GM19328 (cell line): ENCODE measurements at regions not wholly inside any gene's neighbourhood (a gene's known extent, or its start where the extent isn't known, plus 50 kb on each side); places are given as distances from the start of the nearest gene placed in this dataset.

ENCODE experiments used
- ATAC-seq: cut with Tn5 transposase; IDR thresholded peaks from one replicate; pipeline ENCODE4 v1.9.1; 2021; ENCODE audit warnings: mild to moderate bottlenecking, moderate library complexity; ENCODE audit not compliant: unreplicated experiment

DNA sequence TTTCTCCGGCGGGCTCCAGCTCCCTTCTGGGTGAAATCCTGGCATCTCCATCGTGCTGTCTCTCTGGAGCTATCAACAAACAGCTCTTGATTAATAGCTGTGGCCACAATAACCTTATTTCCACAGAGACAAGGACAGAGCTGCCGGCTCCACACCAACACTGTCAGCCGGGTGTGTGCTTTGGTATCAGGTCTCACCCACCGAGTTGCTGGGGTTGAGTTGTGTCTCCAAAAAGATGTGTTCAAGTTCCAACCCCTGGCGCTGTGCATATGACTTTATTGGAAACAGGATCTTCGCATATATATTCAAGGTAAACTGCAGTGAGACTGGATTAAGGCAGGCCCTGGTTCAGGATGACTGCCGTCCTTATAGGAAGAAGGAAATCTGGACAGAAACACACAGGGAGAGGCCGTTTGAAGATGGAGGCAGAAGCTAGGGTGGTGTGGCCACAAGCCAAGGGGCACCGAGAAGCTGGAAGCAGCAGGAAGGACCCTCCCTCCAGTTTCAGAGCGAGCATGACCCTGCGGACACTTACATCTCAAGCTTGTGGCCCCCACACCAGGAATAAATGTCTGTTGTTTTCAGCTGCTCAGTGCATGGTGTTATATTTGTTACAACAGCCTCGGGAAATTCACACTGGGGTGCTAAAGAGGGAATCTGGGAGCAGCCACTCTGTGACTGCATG is 88.4 kb upstream of the TMPRSS2 start:
- ATAC-seq = no peak

DNA sequence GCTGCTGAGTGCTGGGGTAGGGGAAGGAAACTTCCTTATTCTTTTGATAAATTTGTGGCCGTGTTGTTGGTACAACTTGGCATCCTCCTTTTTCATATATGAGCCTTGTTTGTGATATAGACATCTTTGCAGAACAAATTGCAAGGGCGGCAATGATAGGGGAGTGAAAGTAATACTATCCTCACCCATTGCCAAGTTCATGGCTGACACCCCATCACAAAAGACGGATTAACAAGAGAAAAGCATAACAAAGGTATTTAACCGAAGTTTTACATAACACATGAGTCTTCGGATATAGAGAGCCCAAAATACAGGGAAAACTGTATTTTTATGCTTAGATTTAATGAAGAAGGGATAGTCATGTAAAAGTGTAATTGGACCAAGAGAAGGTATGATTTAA is 86.3 kb upstream of the TMPRSS2 start:
- ATAC-seq = no peak

DNA sequence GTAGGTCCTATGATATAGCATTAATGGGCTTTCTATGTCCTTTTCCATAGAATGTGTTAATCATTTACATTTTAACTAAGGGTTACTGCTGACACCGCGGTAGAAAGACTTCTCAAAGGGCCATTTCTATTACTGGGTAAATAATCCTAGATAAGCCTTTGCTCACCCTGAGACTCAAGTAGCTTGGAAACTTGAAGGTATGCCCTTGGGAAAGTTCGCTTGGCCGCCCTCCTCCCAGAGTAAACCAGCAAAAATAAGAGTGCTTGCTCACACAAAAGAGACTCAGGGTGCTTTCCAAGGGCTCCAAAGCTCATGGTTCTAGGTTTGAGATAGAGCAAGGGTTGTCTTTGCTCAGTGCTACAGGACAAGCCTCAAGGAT is 85.8 kb upstream of the TMPRSS2 start:
- ATAC-seq = no peak

DNA sequence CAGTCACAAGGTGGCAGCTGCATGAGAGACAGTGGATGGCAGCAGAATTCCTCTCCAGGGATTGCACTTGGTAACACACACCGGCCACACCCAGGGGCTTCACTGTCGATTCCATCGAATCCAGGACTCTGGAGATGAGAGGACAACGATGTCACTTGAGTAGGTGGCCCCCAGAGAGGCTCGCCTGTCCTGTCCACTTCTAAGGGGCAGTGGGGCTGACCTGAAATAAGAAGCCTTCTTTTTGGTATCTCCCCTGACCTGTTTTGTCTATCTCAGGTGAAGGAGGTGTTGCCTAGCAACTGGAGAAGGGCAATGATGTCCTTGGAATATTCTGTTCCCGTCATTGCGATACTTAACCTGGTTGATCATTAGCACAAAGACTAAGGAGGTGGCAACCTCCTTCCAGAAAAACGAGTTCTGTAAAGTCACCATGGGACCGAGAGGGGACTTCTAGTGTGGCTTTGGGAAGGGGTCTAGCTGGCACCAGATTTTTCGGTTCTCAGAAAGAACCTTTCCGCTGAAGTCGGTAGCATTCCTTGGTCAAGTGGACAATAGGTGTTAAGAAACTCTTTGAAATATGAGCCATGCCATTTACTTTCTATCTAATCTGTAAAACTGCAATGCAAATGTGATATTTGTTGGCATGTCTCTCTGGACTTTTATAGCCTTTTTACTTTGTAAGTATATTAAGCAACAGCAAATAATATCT is 85.2 kb upstream of the TMPRSS2 start:
- no peak for ATAC-seq

DNA sequence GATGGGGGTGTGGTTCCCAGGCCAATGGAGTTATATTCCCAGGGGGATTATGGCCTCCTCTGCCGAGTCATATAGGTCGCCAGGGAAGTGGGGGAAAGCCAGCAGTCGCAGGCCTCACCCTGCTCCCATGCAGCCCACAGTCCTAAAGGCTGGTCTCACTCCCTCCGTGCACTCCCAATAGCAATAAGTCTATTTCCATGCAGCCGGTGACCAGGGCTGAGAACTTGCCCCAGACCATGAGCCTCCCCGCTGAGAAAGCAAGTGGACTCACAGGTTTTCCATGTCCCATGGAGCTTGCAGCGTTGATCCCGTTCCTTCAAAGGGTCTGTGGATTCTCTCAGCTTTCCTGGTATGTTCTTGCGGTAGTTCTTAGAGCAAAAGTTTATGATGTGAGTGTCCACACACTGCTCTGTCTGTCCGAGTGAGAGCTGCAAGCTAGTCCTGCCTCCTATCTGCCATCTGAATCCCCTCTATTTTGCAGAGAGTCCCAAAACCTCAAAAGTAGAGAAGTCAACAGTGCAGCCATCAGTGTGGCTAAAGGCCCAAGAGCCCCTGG is 81.7 kb upstream of the TMPRSS2 start:
- ATAC-seq = no peak

DNA sequence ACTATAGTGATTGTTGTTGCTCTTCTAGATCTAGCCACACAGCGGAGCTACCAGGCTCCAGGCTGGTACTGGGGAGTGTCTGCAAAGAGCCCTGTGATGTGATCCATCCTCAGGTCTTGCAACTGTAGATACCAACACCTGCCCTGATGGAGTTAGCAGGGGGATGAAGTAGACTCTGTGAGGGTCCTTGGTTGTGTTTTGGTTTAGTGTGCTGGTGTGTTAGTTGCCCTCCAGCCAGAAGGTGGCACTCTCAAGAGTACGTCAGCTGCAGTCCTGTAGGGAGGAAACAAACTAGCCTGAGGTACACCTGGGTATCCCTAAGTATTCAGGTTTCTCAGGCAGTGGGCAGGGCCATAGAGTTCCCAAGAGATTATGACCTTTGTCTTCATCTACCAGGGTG is 81.2 kb upstream of the TMPRSS2 start:
- no peak for ATAC-seq

DNA sequence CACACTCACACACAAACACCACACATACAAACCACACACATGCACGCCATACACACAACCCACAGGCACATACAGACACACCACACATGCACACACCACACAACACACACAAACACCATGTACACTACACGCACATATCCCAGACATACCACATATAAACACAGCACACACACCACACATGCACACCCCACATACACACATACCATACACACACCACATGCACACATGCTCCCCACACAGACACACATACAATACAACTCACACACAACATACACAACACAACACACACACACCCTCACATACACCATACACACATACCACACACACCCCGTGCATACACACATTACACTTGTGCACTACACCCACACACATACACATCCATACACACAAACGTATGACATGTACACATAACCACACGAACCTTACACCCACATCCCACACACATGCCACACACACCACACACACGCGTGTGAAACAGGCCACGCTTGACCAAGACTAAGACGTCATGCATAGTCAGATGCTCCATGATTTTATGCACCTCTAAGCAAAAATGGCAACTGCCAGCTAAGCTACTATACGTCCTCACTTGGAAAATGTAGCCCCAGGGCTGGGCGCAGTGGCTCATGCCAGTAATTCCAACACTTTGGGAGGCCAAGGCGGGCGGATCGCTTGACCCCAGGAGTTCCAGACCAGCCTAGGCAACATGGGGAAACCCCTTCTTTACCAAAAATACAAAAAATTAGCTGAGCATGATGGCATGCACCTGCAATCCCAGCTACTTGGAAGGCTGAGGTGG is 77.4 kb upstream of the TMPRSS2 start:
- no peak for ATAC-seq

DNA sequence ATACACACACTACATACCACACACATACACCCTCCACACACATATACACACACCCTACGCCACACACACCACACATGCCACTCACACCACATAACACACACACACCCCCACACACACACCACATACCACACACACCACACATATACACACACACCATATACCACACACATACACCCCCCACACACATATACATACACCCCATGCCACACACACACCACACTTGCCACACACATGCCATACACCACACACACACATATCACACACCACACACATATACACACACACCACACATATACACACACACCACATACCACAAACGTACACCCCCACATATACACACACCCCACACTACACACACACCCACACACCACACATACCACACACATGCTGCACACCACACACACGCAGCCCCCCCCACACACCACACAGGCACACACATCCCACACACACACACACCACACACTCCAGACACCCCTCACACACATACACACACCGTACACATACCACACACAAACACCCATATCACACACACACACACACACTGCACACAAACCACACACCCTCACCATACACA is 76.7 kb upstream of the TMPRSS2 start:
- no peak for ATAC-seq

DNA sequence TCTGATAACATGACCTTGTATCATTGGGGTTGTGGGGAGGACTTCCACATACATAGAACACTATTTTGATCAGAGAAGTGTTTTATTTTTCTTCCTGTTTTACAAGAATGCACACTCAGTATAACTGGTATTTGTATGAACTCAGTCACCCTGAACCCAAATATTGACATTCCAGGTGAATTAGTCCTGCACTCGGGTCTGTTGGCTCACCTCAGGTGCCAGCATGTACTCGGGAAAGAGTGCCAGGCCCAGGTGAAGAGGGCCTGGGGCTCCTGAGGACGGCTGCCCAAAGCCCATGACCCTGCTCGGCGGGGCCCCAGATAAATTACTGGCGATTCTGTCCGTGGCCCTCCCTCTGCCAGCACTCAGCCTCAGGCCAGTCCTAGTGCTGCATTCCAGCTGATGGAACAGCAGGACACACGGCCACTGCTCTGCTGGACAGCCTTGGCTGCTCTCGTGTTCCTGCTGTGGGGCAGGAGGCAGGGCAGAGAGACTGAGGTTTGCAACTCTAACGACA is 75.4 kb upstream of the TMPRSS2 start:
- ATAC-seq = no peak

DNA sequence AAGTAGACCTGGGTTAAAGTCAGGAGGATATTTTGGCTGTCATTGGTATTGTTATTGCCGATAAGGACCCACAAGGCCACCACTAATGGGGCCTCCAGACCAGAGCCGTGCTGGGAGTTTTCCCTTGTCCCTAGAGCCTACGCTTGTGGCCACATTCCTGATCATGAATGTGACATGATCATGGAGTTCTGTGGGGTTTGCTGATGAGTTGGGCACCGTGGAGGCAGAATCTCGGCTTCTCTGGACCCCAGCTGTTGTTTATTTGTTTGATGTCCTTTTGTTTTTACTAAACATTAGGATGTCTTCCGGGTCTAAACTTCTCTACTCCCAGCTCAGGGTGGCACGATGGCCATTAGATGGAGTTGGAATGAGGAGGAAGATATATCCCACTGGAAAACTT is 74.9 kb upstream of the TMPRSS2 start:
- ATAC-seq = no peak

DNA sequence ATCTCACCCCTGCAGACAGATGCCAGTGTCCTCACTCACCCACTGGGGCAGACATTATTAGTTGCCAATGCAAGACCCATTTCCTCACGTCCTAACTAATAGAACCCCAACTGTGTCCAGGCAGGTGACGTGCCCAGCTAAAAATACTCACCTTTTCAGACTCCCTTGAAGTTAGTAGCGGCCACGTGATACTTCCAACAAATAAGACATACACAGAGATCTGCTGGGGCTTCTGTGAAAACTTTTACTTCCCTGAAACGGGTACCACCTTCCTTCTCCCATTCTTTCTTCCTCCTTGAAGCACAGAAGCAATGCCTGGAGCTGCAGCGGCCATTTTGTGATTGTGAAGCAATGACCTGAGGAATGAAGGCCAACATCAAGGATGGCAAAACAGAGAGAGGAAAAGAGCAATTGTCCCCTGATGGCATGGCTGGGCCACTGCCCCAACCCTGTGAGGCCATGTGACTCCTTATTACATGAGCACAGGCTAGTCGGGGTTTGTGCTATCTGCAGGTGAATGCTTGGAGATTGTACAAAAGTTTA is 74.4 kb upstream of the TMPRSS2 start:
- ATAC-seq = no peak

DNA sequence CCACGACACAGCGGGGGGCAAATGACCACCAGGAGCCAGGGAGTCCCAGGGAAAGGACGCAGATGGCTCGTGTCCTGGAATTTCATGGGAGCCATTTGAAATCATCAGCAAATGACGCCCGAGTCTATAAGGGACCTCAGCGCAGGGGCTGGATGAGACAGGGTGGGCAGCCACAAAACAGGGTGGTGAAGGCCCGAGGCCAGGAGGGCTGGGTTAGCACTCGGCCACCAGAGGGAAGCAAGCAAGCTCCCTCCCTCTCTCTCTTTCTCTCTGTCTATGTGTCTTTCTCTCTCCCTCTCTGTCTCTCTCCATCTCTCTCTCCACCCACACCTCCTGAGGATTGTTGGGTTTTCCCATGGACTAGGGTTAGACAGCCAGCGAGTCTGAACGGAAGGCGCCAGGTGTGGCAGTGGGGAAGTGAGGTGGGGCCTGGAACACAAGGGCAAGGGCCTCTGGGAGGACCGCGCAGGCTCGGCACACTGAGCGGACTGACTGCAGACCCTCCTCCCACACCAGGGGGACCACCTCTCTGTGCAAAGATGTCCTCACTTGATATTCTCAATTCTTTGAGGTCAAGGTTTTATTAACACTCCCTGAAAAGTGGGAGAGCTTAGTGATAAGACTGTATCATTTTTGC is 73.8 kb upstream of the TMPRSS2 start:
- no peak for ATAC-seq

DNA sequence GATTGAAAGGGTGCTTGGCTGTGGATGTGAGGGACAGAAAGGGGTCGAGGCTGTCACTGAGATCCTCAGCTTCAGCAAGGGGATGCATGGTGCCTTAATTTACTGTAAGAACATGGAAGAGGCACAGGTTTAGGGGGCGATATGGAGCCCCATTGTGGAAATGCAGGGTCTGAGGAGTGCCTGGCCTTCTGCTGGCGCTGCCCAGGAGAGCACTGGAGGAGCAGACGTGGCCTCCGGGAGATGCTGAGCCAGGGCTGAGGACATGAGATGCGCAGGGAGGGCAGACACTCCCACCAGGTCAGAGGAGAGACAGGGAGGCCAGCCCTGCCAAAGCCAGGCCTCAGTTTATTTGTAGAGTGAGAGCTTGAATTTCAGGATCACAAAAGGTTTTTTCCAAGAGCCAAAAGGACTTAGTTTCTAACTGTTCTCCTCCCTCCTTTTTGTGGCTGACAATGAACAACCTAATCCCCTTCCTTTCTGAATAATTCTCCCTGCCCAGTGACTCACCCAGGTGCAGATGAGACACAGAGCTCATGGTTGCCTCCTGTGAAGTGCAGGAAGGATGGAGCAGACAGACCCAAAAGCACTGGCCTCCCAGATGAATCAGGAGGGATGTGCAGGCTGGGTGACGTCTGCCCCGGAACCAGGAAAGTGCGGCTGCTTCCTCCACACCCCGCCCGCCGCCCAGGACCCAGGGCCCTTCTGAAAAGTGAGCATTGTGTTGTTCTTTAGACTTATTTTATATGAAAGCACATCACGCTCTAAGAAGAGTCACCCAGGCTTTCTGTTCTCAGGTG is 73.0 kb upstream of the TMPRSS2 start:
- no peak for ATAC-seq

DNA sequence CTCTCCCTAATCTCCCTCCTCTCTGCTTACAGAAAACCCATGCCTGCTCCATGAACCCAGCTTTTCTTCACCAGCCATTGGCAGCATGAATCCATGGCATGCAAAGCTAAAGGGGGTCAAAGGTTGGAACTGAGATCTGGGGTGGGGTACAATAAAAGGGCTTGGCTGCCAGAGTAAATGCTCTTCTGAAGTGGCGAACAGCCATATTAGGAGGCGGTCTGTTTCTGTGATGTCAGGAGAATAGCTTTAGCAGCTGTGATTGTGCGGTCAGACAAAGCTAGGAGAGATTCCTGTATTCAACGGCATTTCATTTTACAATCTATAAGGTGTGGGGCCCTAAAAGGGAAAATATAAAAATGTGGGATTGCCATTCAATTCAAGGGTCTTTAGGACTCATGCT is 71.7 kb upstream of the TMPRSS2 start:
- no peak for ATAC-seq

DNA sequence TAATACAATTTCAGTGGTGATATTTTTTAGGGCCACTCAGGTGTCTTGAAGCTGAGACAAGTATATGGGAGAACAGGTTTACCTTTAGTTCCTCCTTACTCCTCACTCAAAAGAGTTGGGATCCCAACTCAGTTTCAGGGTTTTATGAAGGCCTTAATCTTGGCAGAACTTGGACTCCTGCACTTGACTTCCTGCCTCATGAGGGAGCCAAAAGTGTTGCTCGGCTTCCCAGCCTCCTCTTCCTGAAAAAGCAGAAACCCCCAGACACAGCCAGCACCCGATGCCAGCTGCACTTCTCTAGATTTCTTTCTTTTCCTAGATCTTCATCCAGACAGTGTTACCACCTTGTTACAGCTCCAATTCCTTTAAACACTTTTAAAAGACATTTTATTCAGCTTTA is 70.8 kb upstream of the TMPRSS2 start:
- ATAC-seq = no peak

DNA sequence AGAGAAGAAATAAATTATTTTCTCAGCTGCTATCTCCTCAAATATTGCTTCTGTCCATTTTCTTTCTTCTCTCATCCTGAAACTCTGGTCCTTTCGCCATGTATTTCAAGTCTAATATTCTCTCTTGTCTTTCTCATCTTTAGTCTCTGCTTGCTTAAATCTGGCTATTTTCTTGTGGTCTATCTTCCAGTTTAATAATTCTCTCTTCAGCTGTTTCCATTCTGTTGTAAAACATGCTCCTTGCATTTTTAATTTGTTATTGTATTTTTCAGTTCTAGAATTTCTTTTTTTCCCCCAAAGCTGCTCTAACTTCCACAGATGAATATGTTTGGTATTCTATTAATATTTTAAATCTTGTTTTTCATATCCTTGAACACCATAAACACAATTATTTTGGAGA is 70.1 kb upstream of the TMPRSS2 start:
- no peak for ATAC-seq

DNA sequence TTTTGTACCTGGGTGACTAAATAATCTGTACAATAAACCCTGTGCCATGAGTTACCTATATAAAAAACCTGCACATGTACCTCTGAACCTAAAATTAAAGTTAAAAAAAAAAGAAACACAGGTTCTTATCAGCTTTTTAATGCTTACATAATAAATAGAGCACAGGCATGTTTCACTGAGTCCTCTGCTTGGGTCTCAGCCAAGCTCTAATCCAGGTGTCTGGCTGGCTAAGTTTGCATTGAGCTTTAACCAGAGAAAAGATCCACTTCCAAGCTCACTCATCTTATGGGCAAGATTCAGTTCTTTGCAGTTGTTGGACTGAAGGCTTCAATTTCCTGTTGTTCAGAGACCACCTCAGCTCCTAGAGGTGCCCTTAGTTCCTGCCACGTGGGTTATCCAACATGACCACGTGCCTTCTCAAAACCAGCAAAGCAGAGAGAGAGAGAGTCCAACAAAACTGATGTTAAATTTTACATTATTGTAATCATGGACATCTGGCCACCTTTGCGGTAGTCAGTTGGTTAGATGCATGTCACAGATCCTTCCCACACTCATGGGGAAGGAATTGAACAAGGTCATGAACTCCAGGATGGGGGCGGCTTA is 68.2 kb upstream of the TMPRSS2 start:
- no peak for ATAC-seq

DNA sequence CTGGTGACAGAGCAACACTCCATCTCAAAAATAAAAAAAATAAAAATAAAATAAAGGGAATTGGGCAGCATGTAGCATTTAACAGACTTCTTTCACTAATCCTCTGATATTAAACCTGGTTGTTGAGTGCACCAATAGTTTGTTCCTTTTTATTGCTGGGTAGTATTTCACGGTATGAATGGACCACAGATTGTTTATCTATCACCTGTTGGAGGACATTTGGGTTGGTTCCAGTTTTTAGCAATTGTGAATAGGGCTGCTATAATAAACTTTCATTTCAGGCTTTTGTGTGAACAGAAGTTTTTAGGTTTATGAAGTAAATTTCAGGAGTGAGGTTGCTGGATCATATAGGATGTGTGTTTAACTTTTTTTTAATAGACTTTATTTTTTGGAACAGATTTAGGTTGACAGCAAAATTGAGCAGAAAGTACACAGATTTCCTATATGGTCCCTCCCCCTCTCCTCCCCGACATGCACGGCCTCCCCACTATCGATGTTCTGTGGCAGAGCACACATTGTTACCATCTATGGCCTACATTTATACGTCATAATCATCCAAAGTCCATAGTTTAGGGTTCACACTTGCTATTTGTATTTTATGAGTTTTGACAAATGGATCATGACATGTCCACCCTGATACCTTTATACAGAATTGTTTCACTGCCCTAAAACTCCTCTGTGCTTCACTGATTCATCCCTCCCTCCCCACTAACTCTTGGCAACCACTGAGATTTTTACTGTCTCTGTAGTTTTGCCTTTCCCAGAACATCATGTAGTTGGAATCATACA is 66.1 kb upstream of the TMPRSS2 start:
- ATAC-seq = no peak
